Motor neuron (in vitro differentiated cells): ENCODE measurements at regions not wholly inside any gene's neighbourhood (a gene's known extent, or its start where the extent isn't known, plus 50 kb on each side); places are given as distances from the start of the nearest gene placed in this dataset.
A peak's percentile ranks its signal among the peaks of the same experiment; 100 is the strongest.

Experiments
- ATAC-seq, 8 experiments: fragments of 200-7000 bp; cut with Tn5 transposase; replicated peaks in 6 of 8; 2 replicates each; pipeline ENCODE4 v1.8.0; 2021; ENCODE audit warnings: mild to moderate bottlenecking in 8 of 8, moderate library complexity in 8 of 8
- H3K27ac ChIP-seq, 2 donors: fragments of 250-450 bp; sonication (Bioruptor Pico); 2 replicates each; pipeline ENCODE4 v1.9.0; 2021; ENCODE audit warnings: antibody characterized with exemption in 2 of 2, mild to moderate bottlenecking in 2 of 2, moderate library complexity in 1 of 2
- H3K4me1 ChIP-seq, 2 donors: fragments of 250-450 bp; sonication (Bioruptor Pico); replicated peaks in 1 of 2; 2 replicates each; pipeline ENCODE4 v1.6.1; 2021; ENCODE audit warnings: antibody characterized with exemption in 2 of 2, mild to moderate bottlenecking in 2 of 2, moderate library complexity in 1 of 2
- H3K4me3 ChIP-seq, 5 donors: fragments of 250-450 bp; sonication (Bioruptor Pico); 2 replicates each; pipeline ENCODE4 v1.9.0; 2021; ENCODE audit warnings: antibody characterized with exemption in 5 of 5, mild to moderate bottlenecking in 5 of 5, moderate library complexity in 4 of 5
- WGBS, 10 experiments: fragments of 450-650 bp; shearing (Covaris generic); methylation state at CpG; one replicate each; pipeline ENCODE4 v1.0.0; 2022; 5-methylcytosine and 5-hydroxymethylcytosine counted together
- in situ Hi-C, 9 experiments: fragments of 400-800 bp; cut with MboI; loops; one replicate each; pipeline ENCODE4 v1.15.0; 2021; ENCODE audit warnings: low sequenced_read_pairs in 9 of 9, low pct_unique_long_range_greater_than_20kb in 2 of 9; ENCODE audit not compliant: unreplicated experiment in 9 of 9

GRCh38 chr12:105613269-105613668 is 282.8 kb downstream of the C12orf75 start:
- Histone ChIP-seq H3K4me1 (peaks cover 9 to 14% of the 10 kb centered on the region in 2 donors), H3K4me3 (no peak overlapping the region), H3K27ac (no peak overlapping the region)
- ATAC-seq: no peak
- WGBS, 10 experiments: 40 to 100% (median 85%) methylated on average over 1 to 4 of the region's 4 CpGs
- in situ Hi-C loops: no loop called here

DNA sequence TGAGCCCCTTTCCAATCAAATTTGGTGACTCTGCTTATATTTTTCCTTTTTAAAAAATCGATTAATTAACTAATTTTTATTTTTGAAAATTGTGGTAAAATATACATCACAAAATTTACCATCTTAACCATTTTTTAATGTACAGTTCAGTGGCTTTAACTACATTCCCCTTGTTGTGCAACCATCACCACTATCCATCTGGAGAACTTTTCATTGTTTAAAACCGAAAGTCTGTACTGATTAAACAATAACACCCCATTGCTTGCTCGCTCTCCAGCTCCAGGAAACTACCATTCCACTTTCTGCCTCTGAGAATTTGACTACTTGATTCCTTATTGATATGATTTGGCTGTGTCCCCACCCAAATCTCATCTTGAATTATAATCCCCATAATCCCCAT is 283.4 kb downstream of the C12orf75 start:
- Histone ChIP-seq H3K4me1 (peaks cover 9 to 14% of the 10 kb centered on the region in 2 donors), H3K4me3 (no peak overlapping the region), H3K27ac (no peak overlapping the region)
- in situ Hi-C loops: no loop called here
- ATAC-seq: no peak
- WGBS, 10 experiments: 52 to 100% (median 84%) methylated on average over 1 to 3 of the region's 3 CpGs

DNA sequence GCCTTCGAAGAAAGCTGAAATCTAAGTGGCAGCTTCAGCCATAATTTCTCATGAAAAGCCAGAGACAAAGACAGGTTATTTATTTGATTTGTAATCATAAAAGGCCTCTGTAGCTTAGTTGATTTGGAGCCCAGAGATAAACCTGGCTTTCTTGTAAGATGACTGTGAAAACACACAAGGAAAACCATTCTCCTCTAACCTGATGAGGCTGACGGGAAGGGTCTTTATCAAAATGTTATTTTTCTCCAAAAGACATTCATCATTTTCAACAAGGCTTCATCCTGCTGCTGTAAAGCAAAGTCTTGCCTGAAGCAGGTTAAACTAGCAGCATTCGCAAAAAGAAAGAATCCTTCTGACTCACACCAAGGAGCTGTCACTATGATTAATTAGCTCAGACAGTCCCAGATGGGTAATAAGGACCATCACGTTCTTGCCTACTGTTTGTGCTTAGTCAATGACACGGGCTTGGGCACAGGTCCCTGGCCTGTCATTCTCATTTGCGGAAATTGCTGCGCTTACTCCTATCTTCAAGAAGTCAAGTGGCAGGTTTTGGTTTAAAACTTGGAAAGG is 286.6 kb downstream of the C12orf75 start:
- no peak overlapping the region for H3K27ac ChIP-seq
- WGBS, 10 experiments: 0 to 71% (median 45%) methylated on average over 1 to 7 of the region's 7 CpGs; no CpG with 5 or more reads in 2 of the 10 experiments
- H3K4me3 ChIP-seq: no peak overlapping the region
- in situ Hi-C loops: no loop called here
- H3K4me1 ChIP-seq: peaks cover 9 to 14% of the 10 kb centered on the region in 2 donors
- peak in 5 of 8 experiments; percentile 75 to 94 (median 89) for ATAC-seq

GRCh38 chr12:105622220-105622619 is 291.7 kb downstream of the C12orf75 start:
- 38 to 100% (median 84%) methylated on average over 1 to 2 of the region's 2 CpGs; no CpG with 5 or more reads in 4 of the 10 experiments for WGBS, 10 experiments

GRCh38 chr12:105622846-105623736 is 292.6 kb downstream of the C12orf75 start:
- in situ Hi-C loops: no loop called here
- no peak overlapping the region for H3K4me3 ChIP-seq
- 39 to 86% (median 65%) methylated on average over 2 to 9 of the region's 9 CpGs for WGBS, 10 experiments

More at GRCh38 chr12:105622220-105622619, 291.7 kb downstream of the C12orf75 start:
- Histone ChIP-seq H3K4me1 (peaks cover 6 to 13% of the 10 kb centered on the region in 2 donors), H3K27ac (no peak overlapping the region), H3K4me3 (no peak overlapping the region)
- in situ Hi-C loops: no loop called here
- ATAC-seq: no peak

DNA sequence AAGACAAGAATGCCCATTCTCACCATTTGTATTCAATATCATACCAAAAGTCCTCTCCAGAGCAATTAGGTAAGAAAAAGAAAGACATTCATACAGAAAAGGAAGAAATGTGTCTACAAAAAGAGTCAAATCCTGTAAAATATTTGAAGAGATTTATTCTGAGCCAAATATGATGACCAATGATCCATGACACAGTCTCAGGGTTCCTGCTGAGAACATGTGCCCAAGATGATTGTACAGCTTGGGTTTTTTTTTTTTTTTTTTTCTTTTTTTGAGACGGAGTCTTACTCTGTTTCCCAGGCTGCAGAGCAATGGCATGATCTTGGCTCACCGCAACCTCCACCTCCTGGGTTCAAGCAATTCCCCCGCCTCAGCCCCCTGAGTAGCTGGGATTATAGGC is 296.2 kb downstream of the C12orf75 start:
- WGBS, 10 experiments: 33 to 100% (median 100%) methylated on average over 1 to 3 of the region's 3 CpGs; no CpG with 5 or more reads in 5 of the 10 experiments
- Histone ChIP-seq H3K4me1 (peaks cover 5 to 13% of the 10 kb centered on the region in 2 donors), H3K27ac (no peak overlapping the region), H3K4me3 (no peak overlapping the region)
- in situ Hi-C loops: no loop called here
- no peak for ATAC-seq

More at GRCh38 chr12:105622846-105623736, 292.6 kb downstream of the C12orf75 start:
- ATAC-seq: peak in 4 of 8 experiments; percentile 37 to 40 (median 38)
- Histone ChIP-seq H3K4me1 (peaks cover 5 to 13% of the 10 kb centered on the region in 2 donors), H3K27ac (no peak overlapping the region)

DNA sequence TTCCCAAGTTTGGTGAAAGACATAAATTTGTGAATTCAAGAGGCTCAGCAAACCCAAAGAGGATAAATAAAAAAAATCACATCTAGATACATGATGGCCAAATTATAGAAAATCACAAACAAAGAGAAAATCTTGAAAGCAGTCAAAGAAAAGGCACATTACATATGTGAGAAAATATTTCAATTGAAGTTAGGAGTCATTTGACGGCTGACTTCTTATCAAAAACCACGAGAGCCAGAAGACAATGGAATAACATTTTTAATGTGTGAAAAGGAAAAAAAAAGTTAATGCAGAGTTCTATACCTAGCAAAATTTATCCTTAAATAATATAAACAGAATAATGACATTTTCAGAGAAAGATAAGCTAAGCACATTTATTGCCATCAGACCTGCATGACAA is 307.0 kb downstream of the C12orf75 start:
- H3K4me3 ChIP-seq: no peak overlapping the region
- in situ Hi-C loops: no loop called here
- no peak for ATAC-seq
- H3K4me1 ChIP-seq: peaks cover 19 to 20% of the 10 kb centered on the region in 2 donors
- 49 to 100% (median 77%) methylated on average over 2 of the region's 2 CpGs; no CpG with 5 or more reads in 2 of the 10 experiments for WGBS, 10 experiments
- H3K27ac ChIP-seq: no peak overlapping the region

GRCh38 chr12:105640761-105641160 is 310.3 kb downstream of the C12orf75 start:
- in situ Hi-C loops: no loop called here
- Histone ChIP-seq H3K4me3 (no peak overlapping the region), H3K4me1 (peaks cover 19 to 20% of the 10 kb centered on the region in 2 donors), H3K27ac (peak overlapping the region in 1 of 2 donors; percentile 47)
- peak in 5 of 8 experiments; percentile 84 to 96 (median 89) for ATAC-seq
- 0% methylated on average over 1 of the region's 1 CpG; no CpG with 5 or more reads in 9 of the 10 experiments for WGBS, 10 experiments

GRCh38 chr12:105641749-105642148 is 311.3 kb downstream of the C12orf75 start:
- in situ Hi-C loops: no loop called here
- ATAC-seq: peak in 2 of 8 experiments; percentile 30 to 38

GRCh38 chr12:105644770-105645169 is 314.3 kb downstream of the C12orf75 start:
- ATAC-seq: no peak
- in situ Hi-C loops: no loop called here
- 25 to 97% (median 86%) methylated on average over 2 to 5 of the region's 5 CpGs; no CpG with 5 or more reads in 2 of the 10 experiments for WGBS, 10 experiments
- peaks cover 19 to 20% of the 10 kb centered on the region in 2 donors for H3K4me1 ChIP-seq
- H3K4me3 ChIP-seq: no peak overlapping the region
- H3K27ac ChIP-seq: no peak overlapping the region

More at GRCh38 chr12:105641749-105642148, 311.3 kb downstream of the C12orf75 start:
- 60 to 100% (median 81%) methylated on average over 1 to 4 of the region's 5 CpGs; no CpG with 5 or more reads in 2 of the 10 experiments for WGBS, 10 experiments
- no peak overlapping the region for H3K27ac ChIP-seq
- H3K4me3 ChIP-seq: no peak overlapping the region
- H3K4me1 ChIP-seq: peaks cover 19 to 20% of the 10 kb centered on the region in 2 donors

DNA sequence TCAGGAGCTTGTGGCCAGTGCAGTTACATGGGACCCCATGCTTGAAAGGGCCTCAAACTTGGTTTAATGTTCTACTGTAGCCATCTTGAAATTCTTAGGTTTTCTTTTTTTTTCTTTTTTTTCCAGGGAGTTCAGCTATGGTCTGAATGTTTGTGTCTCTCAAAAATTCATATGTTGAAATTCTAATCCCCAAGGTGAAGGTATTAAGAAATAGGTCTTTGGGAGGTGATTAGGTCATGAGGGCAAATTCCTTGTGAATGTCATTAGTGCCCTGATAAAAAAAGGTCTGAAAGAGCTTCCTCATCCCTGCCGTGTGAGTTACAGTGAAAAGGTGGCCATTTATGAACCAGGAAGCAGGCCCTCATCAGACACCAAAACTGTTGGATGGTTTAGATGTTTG is 324.1 kb downstream of the C12orf75 start:
- H3K4me3 ChIP-seq: no peak overlapping the region
- in situ Hi-C loops: no loop called here
- WGBS, 10 experiments: 43 to 100% (median 86%) methylated on average over 1 of the region's 1 CpG; no CpG with 5 or more reads in 6 of the 10 experiments
- ATAC-seq: no peak
- H3K4me1 ChIP-seq: no peaks in the 10 kb centered on the region
- H3K27ac ChIP-seq: no peak overlapping the region

DNA sequence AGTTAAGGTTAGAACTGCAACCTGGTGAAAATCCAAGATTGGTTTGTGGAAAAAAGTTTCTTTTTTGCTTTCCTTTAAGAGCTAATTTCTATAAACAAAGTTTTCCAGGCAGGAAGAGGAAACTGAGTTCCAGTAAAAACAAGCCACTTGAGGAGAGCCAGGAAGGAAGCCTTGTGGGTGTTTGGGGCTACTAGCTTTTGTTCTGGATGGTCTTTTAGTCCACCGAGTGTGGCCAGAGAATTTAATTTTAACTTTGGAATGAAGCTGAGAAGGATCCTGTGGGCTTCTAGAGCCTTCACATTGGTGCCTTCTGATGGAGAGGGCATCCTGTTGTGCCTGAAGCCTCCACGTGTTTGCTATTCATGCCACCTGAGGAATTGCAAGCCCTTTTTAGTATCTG is 327.9 kb downstream of the C12orf75 start:
- in situ Hi-C loops: no loop called here

More for the DNA sequence above, 327.9 kb downstream of the C12orf75 start:
- Histone ChIP-seq H3K4me1 (no peaks in the 10 kb centered on the region), H3K27ac (no peak overlapping the region), H3K4me3 (no peak overlapping the region)
- WGBS, 10 experiments: 40 to 100% (median 83%) methylated on average over 1 to 2 of the region's 2 CpGs; no CpG with 5 or more reads in 5 of the 10 experiments
- no peak for ATAC-seq
